T-helper 1 cell treated with Interleukin-12 subunit alpha and Interleukin-12 subunit beta and Interleukin-4 antibody, amounts not matched to agents 30 ng/mL and 1 ng/mL, for 36 hours (primary cell): ENCODE measurements at regions not wholly inside any gene's neighbourhood (a gene's known extent, or its start where the extent isn't known, plus 50 kb on each side); places are given as distances from the start of the nearest gene placed in this dataset.

ENCODE experiments used
- intact Hi-C: fragments of 100-400 bp; cut with micrococcal nuclease; formaldehyde crosslinking; loops from one replicate; pipeline ENCODE4 v1.15.1; 2024

DNA sequence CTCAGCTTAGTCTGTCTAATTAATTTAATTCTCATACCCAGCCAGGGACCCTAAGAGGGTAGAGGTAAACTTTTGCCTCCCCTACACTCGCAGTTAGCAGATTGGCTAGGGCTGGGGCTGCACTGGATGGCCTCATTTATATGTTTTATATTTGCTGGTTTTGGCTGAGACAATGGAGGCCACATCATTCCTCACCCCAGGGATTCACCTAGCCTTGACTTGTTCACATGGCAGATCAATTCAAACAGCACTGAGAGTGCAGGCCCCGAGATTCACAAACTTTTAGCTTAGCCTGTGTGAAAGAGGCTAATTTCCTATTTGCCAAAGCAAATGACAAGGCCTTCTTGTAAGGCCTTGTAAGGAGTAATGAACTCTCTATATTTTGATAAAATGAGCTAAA, 844.4 kb downstream of the ARAP2 start:
- intact Hi-C loops = no loop called here

DNA sequence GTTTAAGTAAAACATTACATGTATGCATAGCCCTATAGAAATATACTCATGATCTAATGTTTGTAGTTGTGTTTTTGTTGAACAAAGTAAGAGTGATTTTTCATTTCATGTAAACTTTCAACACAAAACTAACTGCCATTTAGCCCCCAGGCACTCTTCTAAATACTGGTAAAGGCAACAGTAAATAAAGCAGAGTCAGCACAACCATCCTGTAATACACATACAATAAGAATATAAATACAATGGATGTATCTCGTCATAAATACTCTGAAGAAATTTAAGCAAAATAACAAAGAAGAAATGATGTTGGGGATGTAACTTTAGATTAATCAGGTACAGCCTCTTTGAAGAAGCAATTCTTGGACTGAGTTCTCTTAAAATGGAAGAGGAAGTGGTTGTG, 821.2 kb downstream of the ARAP2 start:
- intact Hi-C loops = no loop called here

DNA sequence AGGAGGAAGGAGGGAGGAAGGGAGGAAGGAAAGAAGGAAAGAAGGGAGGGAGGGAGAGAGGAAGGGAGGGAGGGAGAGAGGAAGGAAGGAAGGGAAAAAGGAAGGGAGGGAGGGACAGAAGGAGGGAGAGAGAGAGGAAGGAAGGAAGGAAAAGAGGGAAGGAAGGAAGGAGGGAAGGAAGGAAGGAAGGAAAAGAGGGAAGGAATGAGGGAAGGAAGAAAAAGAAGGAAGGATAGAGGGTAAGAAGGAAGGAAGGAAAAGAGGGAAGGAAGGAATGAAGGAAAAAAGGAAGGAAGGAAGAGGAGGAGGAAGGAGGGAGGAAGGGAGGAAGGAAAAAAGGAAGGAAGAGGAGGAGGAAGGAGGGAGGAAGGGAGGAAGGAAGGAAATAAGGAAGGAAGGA, 796.8 kb downstream of the ARAP2 start:
- intact Hi-C loops = no loop called here

DNA sequence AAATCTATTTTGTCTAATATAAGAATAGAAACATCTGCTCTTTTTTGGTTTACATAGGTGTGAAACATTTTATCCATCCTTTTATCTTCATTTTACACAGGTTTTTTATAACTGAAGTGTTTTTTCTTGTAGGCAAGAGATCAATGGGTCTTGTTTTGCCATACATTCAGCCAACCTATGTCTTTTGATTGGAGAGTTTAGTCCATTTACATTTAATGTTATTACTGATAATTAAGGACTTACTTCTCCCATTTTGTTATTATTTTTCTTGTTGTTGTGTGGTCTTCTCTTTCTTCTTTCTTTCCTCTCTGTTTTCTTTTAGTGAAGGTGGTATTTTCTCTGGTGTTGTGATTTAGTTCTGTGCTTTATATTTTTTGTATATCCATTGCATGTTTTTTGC, 785.3 kb downstream of the ARAP2 start:
- intact Hi-C loops = no loop called here

DNA sequence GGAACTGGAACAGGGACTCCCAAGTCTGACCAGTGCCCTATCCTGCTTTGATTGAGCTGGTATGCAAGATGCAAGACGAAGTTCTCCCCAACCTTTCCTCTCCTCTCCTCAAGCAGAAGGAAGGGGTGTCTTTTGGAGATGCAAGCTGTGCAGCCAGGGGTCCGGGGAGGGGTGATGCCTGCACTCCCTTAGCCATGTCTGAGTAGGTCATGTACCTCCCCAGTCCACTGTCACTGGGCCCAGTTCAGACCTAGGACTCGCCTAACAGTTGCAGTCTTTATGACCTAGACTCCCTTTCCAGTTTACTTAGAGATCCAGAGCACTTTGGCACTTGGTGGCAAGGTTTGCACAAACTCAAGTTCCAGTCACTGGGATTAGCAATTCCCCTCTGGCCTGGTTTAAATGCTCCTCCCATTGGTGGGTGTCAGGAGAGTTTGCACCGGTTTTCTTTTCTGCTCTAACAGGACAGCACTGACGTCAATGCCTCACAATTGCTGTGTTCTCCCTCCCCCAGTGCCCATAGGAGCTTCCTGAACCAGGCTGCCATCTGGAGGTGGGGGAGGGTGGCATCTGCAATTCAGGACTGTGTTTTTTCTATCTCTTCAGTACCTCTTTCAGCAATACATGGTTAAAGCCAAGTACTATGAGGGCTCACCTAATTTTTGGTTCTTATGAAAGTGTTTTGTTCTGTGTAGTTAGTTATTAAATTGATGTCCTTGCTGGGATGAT, 782.2 kb downstream of the ARAP2 start:
- intact Hi-C loops = no loop called here

DNA sequence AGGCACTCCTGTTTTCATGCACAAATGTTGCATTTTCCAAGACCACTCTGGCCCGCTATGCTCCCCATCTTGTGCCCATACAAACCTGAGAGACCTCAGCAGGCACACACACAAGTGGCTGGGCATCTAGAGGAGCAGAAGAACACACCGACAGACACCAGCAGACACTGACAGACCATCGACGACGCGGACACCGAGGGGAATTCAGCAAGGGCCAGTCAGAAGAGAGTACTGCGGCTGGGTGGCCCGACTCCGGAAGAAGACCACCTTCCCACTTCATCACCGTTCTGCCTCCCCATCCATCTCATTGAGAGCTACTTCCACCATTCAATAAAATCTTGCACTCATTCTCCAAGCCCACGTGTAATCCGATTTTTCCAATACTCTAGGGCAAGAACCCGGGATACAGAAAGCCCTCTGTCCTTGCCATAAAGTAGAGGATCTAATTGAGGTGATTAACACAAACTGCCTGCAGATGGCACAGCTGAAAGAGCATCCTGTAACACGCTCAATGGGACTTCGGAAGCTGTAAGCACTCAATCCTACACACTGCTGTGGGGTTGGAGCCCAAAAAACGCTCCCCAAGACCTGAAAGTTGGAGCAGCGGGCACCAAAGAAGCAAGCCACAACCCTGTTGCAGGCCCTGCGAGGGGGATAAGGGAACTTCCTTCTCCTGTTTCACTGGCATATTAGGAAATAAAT, 780.9 kb downstream of the ARAP2 start:
- intact Hi-C loops = no loop called here

DNA sequence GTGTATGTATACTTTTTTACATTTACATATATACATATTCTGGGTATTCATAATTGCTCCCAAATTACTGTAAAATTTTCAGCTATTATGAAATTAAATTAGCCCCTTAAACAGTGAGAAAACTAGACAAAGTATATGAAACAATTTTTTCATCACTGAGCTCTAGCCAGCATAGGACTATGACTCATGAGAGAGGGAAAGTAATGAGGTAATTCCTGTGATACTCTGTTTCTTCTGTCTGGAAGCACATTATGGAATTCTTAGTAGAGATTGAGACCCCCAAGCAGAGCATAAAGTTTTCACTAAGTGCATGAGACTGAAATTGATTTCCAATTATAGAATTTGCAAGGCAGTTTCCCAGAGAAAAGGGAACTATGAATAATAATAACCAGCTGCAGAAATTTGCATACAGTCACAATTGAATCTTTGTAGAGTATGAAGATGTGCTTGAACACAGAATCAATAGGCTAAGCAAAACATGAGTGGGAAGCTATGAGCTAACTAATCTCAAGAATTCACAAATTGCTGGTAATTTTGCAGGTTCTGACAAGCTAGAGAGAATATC, 779.3 kb downstream of the ARAP2 start:
- intact Hi-C loops = no loop called here

DNA sequence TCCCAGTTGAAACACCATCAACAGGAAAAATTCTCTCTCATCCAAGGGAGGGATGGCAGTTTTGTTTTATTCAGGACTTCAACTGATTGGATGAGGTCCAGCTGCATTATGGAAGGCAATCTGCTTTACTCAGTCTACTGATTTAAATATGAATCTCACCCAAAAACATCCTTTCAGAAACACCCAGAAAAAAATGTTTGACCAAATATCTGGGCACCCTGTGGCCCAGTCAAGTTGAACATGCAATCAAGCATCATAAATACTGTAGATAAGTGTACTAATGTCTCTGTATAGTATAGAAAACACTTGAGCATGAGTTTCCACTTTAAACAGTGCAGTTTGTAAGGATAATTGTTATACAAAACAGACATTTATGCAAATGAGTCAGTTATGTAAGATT, 753.2 kb downstream of the ARAP2 start:
- intact Hi-C loops = no loop called here

DNA sequence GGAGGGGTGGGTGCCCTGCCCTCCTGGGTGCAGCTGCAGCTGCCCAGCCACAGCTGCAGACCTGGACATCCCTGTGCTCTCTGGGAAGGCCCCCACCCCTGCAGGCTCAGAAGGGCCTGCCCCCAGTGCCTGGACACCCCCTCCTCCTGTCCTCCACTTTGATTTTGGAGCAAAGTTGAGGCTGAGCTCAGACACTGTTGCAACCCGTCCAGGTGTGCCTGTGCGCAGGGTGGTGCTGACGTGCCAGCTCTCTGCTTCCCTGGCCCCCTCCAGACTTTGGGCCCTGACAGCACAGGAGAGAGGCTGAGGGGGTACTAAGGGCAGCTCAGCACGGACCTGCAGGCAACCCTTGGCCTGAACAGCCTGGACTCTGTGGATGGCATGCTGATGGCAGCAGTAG, 750.3 kb downstream of the ARAP2 start:
- intact Hi-C loops = no loop called here

DNA sequence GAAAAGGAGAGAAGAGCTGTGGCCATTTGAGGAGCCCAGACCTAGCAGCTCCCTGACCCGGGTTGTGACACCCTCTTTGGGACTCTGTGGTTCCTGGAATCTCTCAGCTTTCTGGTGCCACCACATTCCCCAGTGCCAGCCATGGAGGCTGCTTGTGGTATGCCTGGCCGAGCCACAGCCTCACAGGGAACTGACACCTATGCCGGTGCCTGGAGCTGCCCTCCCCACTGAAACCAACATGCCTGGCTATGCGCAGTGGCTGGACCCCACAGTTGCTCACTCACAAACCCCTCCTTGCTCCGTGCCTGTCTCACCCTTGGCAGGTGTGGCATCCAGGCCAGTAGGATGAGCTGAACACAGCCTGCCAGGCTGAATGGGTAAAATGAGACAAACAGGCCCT, 749.4 kb downstream of the ARAP2 start:
- intact Hi-C loops = no loop called here

DNA sequence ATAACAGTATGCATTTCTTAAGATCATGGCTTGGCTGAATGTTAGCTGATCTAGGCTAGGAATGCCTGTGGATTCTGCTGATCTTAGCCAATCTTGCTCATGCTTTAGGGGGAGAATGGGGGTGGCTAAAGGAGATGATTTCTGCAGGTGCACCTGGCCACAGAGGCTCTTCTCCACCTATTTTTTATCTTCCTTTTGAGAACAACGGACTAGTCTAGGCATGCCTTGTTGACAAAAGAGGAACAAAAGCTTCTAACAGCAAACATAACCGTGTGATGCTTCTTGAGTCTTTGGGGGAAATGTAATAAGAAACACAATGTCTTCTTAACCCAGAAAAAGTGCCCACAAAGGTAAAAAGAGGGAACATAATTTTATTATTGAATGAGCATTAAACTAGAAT, 743.5 kb downstream of the ARAP2 start:
- intact Hi-C loops = no loop called here

DNA sequence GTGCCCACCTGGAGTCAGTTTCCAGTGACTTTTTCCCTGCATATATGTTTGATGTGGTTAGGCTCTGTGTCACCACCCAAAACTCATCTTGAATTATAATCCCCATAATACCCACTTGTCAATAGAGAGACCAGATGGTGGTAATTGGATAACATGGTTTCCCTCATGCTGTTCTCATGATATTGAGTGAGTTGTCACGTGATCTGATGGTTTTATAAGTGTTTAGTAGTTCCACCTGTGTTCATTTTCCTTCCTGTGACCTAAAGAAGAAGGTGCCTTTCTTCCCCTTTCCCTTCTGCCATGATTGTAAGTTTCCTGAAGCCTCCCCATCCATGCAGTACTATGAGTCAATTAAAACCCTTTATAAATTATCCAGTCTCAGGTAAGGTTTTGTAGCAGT, 740.9 kb downstream of the ARAP2 start:
- intact Hi-C loops = no loop called here

DNA sequence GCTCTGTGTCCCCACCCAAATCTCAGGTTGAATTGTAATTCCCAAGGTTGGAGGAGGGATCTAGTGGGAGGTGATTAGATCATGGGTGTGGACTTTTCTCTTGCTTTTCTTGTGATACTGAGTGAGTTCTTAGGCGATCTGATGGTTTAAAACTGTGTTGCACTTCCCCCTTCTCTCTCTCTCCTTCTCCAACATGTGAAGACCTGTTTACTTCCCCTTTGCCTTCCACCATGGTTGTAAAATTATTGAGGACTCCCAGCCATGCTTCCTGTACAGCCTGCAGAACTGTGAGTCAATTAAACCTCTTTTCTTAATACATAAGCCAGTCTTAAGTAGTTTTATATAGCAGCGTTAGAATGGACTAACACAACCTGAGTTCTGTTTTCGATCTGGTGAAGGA, 738.2 kb downstream of the ARAP2 start:
- intact Hi-C loops = no loop called here

DNA sequence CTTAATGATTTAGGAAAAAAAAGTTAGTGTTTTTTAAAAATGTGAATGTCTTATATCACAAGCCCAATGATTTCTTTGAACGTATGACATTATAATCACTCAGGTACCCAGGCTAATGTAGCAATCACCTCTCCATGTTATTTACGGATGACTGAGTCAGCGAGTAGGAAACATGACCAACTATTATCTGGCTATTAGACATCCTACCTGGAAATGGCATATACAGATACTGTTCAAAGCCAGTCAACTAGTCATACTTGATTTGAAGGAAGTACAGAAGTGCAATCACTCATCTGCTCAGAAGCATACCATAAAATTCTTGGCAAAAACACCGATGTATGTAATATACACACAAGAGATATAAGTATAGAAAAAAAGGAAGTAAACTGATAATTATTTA, 732.5 kb downstream of the ARAP2 start:
- intact Hi-C loops = no loop called here

DNA sequence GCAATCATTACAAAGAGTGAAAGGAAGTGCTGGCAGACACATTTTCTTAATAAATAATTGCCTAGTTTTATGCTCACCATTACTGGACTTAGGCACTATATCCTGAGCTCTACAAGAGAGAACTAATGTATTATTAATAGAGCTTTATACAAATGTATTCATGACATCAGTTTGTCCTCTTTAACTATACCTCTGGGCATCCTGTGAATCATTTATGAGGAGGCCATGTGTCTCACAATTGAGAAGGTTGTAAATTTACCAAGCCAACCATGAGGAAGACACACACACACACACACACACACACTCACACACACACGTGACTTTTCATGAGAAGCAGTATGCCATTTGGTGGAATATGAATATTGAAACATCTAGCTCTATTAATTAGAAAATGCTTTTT, 728.2 kb downstream of the ARAP2 start:
- intact Hi-C loops = no loop called here

DNA sequence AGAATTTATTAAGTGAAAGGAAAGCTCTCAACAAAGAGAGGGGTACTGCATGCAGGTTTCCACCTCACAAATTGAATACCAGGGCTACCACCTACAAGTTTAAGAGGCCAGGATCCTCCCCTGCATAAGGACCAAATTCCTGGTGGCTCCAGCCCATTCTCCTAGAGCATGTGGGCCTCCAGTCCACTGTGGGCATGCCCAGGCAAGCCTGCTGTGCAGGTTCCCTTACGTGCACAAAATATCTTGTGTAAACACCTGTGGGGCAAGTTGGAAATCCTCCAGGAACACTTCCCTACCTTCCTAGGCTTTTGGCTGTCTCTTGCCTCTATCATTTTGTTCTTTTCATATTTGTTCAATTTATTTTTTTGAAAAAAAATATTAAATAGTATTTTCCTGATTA, 724.3 kb downstream of the ARAP2 start:
- intact Hi-C loops = no loop called here

DNA sequence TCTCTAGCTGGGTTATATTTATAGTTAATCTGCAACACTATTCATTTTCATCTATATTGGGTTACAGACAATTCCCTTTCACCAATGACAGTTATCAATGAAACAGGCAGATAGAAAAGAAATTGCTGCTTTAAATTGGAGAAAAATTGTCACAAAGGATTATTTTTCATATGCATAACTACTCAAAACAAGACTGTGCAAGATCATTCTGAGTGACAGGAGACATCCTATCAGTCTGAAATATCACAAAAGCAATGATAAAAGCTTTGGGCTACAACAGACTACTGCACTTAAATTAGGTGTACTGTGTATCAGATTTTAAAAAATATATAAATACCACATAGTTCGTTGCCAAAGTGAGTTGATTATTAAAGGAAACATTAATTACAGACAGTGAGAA, 722.6 kb downstream of the ARAP2 start:
- intact Hi-C loops = no loop called here

DNA sequence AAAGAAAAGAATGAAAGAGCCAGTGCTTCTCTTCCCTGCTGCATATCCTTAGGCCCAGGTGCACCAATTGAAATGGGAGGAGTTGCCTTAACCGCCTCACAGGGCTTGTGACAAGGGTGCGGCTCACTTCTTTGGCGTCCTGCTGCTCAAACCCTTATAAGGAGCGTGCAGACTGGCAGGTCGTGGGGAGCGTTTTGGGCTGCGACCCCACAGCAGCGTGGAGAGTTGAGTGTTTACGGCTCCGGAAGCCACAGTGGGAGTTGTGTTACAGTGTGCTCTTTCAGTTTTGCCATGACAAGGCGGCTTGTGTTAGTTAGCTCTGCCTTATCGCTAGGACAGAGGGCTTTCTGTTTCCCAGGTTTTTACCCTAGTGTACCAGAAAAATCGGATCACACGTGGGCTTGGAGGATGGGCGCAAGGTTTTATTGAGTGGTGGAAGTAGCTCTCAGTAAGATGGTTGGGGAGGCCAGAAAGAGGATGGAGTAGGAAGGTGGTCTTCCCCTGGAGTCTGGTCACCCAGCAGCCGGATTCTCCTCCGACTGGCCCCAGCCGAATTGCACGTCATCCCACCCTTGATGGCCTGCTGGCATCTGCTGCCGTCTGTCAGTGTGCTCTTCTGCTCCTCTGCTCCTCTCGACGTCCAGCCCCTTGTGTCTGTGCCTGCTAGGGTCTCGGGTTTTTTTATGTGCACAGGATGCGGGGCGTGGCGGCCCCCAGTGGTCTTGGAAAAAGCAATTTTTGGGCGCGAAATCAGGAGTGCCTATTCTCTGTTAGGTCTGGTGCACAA, 718.9 kb downstream of the ARAP2 start:
- intact Hi-C loops = no loop called here

DNA sequence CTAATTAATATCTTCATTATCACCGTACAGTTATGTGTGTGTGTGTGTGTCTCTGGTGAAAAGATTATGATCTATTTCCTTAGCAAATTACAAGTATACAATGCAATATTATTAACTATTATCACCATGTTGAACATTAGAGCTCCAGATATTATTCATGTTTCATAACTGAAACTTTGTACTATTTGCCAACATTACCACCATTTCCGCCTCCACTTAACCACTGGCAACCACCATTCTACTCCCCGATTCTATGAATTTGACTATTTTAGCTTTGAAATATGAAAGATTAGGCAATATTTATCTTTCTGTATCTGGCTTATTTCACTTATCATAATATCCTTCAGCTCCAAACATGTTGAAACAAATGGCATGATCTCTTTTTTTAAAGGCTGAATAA, 717.9 kb downstream of the ARAP2 start:
- intact Hi-C loops = no loop called here

DNA sequence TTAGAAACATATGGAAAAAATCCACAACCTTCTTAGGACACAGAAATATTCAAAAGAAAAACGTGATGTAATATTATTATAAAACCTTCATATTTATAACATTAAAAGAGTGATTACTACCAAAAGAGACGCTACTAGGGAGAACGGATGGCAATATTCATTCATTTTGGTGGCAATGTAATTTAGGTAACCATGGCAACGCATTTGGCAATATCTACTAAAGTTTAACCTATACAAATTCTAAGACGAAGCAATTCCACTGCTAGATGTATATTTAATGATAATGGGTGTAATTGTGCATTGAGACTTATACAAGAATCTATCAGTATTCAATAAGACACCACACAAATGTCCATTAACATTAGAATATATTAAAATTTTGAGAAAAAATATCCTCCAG, 709.4 kb downstream of the ARAP2 start:
- intact Hi-C loops = no loop called here

DNA sequence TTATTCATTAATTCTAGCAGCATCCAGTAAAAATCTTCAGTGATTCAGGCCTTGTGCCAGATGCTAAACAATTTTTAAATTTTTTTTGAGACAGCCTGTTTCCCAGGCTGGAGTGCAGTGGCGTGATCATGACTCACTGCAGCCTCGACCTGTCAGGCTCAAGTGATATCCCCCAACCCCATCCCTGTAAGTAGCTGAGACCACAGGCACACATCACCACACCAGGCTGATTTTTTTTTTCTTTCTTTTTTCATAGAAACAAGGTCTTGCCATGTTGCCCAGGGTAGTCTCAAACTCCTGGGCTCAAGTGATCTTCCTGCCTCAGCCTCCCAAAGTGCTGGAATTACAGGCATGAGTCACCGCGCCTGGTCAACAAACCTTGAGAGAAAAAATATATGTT, 705.5 kb downstream of the ARAP2 start:
- intact Hi-C loops = no loop called here

DNA sequence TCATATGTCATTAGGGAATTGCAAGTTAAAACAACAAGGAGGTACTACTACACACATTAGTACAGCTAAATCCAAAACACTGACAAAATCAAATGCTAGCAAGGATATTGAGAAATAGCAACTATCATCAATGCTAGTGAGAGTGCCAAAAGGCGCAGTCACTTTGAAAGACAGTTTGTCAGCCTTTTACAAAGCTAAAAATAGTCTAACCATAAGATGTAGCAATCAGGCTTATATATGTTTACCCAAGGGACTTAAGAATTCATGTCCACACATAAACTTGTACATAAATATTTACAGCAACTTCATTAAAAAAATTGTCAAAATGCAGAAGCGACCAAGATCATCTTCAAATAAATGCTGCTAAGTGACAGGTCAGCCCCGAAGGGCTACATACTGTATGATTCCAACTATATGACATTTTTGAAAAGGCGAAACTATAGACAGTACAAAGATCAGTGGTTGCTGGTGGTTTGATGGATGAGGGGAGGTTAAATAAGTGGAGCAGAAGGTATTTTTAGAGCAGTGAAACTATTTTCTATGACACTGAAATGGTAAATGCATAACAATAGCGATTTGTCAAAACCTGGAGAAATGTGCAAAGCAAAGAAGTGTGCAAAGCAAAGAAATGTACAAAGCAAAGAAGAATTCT, 704.8 kb downstream of the ARAP2 start:
- intact Hi-C loops = no loop called here
